Mucosa of descending colon (tissue), 3 donors: ENCODE measurements at regions not wholly inside any gene's neighbourhood (a gene's known extent, or its start where the extent isn't known, plus 50 kb on each side); places are given as distances from the start of the nearest gene placed in this dataset.

Experiments
- ATAC-seq: fragments of 200-7000 bp; cut with Tn5 transposase; one replicate; pipeline ENCODE4 v1.9.1; 2020; ENCODE audit warnings: mild to moderate bottlenecking, moderate library complexity
- DNase-seq, 3 donors: peaks; one replicate each; pipeline ENCODE4 v3.0.0-alpha.2; 2020
- H3K36me3 ChIP-seq: fragments of 200-600 bp; one replicate; pipeline ENCODE4 v1.8.0; 2021; ENCODE audit warnings: low read depth, mild to moderate bottlenecking
- H3K4me1 ChIP-seq: fragments of 200-600 bp; one replicate; pipeline ENCODE4 v1.8.0; 2021; ENCODE audit warnings: low read depth, mild to moderate bottlenecking
- H3K4me3 ChIP-seq: fragments of 200-600 bp; one replicate; pipeline ENCODE4 v1.8.0; 2021; ENCODE audit warnings: mild to moderate bottlenecking
- H3K9me3 ChIP-seq: fragments of 200-600 bp; one replicate; pipeline ENCODE4 v1.8.0; 2021; ENCODE audit warnings: mild to moderate bottlenecking
- intact Hi-C, 2 donors: fragments of 100-400 bp; cut with DNase I in 1 of 2; cut with micrococcal nuclease in 1 of 2; formaldehyde crosslinking; loops; one replicate each; pipeline versions ENCODE4 v1.11.0 to v1.11.1; 2022; cut with DNase I, micrococcal nuclease
- TF ChIP-seq, protein P1 (sequence below): fragments of 200-600 bp; IDR thresholded peaks from one replicate; pipeline ENCODE4 v1.8.0; 2022; ENCODE audit warnings: antibody characterized with exemption, mild to moderate bottlenecking
- donor health status: DM: no; HTN: no; CAD: no; lungs with moderate emphysema.
- donor health status: DM: no; HTN: no; CAD: no.
- donor health status: DM: no; HTN: yes; CAD: no.

DNA sequence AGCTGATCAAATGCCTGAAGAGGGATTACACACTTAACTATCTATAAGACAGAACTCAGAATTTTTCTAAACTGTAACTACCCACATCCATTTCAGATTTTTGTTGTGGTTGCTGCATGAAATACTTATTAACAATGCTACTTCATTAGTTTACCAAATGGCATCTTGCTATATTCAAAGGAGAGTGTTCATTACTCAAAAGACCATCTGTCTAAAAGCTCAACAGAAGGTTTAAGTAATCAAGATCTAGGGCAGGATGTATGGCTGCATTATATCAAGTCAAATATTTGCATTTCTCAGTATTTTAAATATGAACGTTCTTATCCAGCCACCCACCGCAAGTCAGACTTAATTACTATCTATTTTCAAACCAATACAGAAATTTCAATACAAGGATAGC lies 79.9 kb downstream of the SIPA1L2 start:
- ATAC-seq, result no peak
- Histone ChIP-seq H3K4me3 (no peak overlapping the region), H3K36me3 (no peaks in the 10 kb centered on the region), H3K4me1 (peaks cover 8% of the 10 kb centered on the region), H3K9me3 (no peaks in the 10 kb centered on the region)
- DNase-seq, result no peak
- TF ChIP-seq, protein P1, sequence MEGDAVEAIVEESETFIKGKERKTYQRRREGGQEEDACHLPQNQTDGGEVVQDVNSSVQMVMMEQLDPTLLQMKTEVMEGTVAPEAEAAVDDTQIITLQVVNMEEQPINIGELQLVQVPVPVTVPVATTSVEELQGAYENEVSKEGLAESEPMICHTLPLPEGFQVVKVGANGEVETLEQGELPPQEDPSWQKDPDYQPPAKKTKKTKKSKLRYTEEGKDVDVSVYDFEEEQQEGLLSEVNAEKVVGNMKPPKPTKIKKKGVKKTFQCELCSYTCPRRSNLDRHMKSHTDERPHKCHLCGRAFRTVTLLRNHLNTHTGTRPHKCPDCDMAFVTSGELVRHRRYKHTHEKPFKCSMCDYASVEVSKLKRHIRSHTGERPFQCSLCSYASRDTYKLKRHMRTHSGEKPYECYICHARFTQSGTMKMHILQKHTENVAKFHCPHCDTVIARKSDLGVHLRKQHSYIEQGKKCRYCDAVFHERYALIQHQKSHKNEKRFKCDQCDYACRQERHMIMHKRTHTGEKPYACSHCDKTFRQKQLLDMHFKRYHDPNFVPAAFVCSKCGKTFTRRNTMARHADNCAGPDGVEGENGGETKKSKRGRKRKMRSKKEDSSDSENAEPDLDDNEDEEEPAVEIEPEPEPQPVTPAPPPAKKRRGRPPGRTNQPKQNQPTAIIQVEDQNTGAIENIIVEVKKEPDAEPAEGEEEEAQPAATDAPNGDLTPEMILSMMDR, result no peak
- intact Hi-C loops, result no loop called here

DNA sequence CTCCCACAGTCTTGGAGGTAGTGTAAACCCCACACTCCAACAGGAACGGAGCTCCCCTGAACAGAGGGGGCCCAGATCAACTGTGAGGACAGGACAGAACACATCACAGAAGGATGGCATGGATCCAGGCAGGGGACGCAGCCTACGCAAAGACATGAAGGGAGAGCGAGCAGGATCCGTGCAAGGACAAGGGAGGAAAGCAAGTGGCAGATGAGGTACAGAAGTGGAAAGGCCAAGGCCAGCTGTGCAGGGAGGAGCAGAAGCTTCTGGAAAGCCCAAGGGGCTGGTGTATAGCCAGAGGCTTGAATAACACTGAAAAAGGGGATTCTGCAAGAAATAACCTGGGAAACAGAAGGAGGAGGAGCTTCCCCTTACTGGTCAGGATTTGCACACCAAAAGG lies 81.2 kb downstream of the SIPA1L2 start:
- Histone ChIP-seq H3K4me1 (peaks cover 1% of the 10 kb centered on the region), H3K9me3 (no peaks in the 10 kb centered on the region), H3K36me3 (no peaks in the 10 kb centered on the region), H3K4me3 (no peak overlapping the region)
- DNase-seq (no peak), ATAC-seq (no peak)
- intact Hi-C loops, result no loop called here
- TF ChIP-seq, protein P1, result no peak

DNA sequence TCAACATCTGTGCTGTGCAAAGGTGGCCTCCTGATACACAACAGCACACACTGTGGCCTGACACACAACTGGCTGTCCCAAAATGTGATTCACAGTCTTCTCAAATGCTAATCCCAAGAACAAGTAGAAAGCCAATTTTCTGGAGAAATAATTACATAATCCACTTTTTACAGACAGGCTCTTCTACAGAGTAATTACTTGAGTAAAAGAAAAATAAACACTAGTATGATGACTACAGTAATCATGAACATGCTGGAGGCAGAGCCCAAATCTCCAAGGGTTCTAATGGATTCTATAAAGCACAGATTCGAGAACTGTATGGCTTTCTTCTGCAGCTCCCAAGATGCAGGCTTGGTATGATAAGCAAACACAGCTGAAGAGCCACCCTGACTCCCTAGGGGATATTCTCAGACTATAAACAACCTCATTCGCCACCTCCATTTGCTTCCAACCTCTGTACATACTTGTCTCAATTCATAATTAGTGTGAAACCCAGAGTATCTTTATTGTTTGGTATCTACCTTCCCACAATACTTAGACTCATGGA lies 81.9 kb downstream of the SIPA1L2 start:
- no peaks in the 10 kb centered on the region for H3K36me3 ChIP-seq
- no peak for DNase-seq
- H3K4me1 ChIP-seq, result no peaks in the 10 kb centered on the region
- intact Hi-C loops, result no loop called here
- H3K9me3 ChIP-seq, result no peaks in the 10 kb centered on the region
- no peak overlapping the region for H3K4me3 ChIP-seq
- no peak for ATAC-seq
- TF ChIP-seq, protein P1, result no peak

DNA sequence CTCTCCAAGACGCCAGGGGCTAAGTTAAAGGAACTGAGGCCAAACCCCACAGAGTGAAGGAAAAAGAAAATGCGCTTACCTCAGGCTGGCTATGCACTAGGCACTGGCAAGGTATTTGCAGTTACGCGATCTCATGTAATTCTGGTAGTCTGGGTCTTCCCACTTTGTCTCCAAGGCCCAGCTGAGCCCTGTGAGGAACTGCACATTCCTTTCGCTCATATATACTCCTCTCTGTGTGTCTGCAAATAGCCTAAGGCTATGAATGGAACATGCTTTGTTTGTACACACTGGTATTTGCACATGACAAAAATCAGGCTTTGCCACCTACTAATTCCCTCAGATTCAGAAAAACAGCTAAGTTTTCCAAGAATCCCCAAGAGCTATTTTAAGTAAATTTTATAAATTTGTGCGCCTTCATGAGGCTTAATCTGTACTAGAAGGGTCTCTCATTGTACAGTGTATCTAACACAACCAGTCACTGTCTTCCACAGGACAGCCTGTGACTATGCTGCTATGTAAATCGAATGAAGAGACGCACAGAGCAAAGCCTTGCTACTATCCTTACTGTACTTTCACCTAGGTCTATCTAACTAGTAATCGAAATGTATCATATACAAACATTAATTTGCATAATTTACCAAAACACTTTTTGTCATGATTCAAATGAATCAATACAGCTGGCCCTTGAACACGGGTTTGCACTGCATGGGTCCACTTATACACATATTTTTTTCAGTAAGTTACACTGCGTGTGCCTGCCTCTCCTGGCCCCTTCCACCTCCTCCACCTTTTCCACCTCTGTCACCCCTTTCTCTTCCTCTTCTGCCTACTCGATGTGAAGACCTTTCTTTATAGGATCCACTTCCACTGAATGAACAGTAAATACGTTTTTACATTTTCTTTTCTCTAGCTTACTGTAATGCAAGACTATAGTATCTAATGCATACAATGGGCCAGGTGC lies 87.0 kb downstream of the SIPA1L2 start:
- intact Hi-C loops, result no loop called here
- DNase-seq (no peak), ATAC-seq (no peak)
- TF ChIP-seq, protein P1, result no peak
- H3K4me3 ChIP-seq, result no peak overlapping the region
- no peaks in the 10 kb centered on the region for H3K36me3 ChIP-seq
- H3K9me3 ChIP-seq, result no peaks in the 10 kb centered on the region
- H3K4me1 ChIP-seq, result no peaks in the 10 kb centered on the region

GRCh38 chr1:232538943-232539302 lies 91.0 kb downstream of the SIPA1L2 start:
- TF ChIP-seq, protein P1, result no peak
- no peak overlapping the region for H3K4me3 ChIP-seq
- H3K36me3 ChIP-seq, result no peaks in the 10 kb centered on the region
- intact Hi-C loops, result no loop called here
- no peaks in the 10 kb centered on the region for H3K4me1 ChIP-seq
- H3K9me3 ChIP-seq, result no peaks in the 10 kb centered on the region
- no peak for ATAC-seq
- no peak for DNase-seq
